ENCODE measurements at regions not wholly inside any gene's neighbourhood (a gene's known extent, or its start where the extent isn't known, plus 50 kb on each side); places are given as distances from the start of the nearest gene placed in this dataset.

GRCh38 chr2:167803449-167803988 lies 443.9 kb downstream of the STK39 start:
- TF ChIP-seq, protein P1, sequence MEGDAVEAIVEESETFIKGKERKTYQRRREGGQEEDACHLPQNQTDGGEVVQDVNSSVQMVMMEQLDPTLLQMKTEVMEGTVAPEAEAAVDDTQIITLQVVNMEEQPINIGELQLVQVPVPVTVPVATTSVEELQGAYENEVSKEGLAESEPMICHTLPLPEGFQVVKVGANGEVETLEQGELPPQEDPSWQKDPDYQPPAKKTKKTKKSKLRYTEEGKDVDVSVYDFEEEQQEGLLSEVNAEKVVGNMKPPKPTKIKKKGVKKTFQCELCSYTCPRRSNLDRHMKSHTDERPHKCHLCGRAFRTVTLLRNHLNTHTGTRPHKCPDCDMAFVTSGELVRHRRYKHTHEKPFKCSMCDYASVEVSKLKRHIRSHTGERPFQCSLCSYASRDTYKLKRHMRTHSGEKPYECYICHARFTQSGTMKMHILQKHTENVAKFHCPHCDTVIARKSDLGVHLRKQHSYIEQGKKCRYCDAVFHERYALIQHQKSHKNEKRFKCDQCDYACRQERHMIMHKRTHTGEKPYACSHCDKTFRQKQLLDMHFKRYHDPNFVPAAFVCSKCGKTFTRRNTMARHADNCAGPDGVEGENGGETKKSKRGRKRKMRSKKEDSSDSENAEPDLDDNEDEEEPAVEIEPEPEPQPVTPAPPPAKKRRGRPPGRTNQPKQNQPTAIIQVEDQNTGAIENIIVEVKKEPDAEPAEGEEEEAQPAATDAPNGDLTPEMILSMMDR (IDR thresholded peaks at IDR 0.05) = no peak
- no peak for TF ChIP-seq POLR2A (IDR thresholded peaks at IDR 0.05)

Measured in lower leg skin (tissue), 3 donors.